Testis (tissue), 2 donors: ENCODE measurements at regions not wholly inside any gene's neighbourhood (a gene's known extent, or its start where the extent isn't known, plus 50 kb on each side); places are given as distances from the start of the nearest gene placed in this dataset.

Experiments
- DNase-seq: peaks from one replicate; pipeline ENCODE4 v3.0.0-alpha.2; 2019
- H3K27ac ChIP-seq, 2 donors: fragments of 200-600 bp; sonication (generic); one replicate each; pipeline ENCODE4 v1.5.1; 2019
- H3K27me3 ChIP-seq: fragments of 200-600 bp; sonication (generic); one replicate; pipeline ENCODE4 v1.5.1; 2019
- H3K36me3 ChIP-seq: fragments of 200-600 bp; sonication (generic); one replicate; pipeline ENCODE4 v1.5.1; 2017; ENCODE audit warnings: low read depth; ENCODE audit errors: missing control alignments
- H3K4me1 ChIP-seq: fragments of 200-600 bp; sonication (generic); one replicate; pipeline ENCODE4 v1.5.1; 2019
- H3K4me3 ChIP-seq, 2 donors: fragments of 200-600 bp; sonication (generic); one replicate each; pipeline ENCODE4 v1.5.1; 2017 to 2019
- H3K9me3 ChIP-seq: fragments of 200-600 bp; sonication (generic); one replicate; pipeline ENCODE4 v1.5.1; 2017
- POLR2A ChIP-seq: fragments of 450-650 bp; IDR thresholded peaks from one replicate; pipeline ENCODE4 v1.6.1; 2017; ENCODE audit warnings: antibody characterized with exemption, mild to moderate bottlenecking, moderate library complexity
- WGBS, 2 donors: methylation state at CpG; one replicate each; pipeline ENCODE4 v1.1.5; 2018; 5-methylcytosine and 5-hydroxymethylcytosine counted together
- intact Hi-C: fragments of 100-400 bp; cut with DNase I; formaldehyde crosslinking; loops from one replicate; pipeline ENCODE4 v1.15.1; 2023; ENCODE audit warnings: low total_unique reads
- TF ChIP-seq, protein P1 (sequence below), 3 experiments: fragments of 450-650 bp in 2 of 3; fragments of 200-600 bp in 1 of 3; sonication (generic) in 1 of 3; IDR thresholded peaks; one replicate each; pipeline ENCODE4 v1.5.1; 2016 to 2019; ENCODE audit warnings: antibody characterized with exemption in 3 of 3, mild to moderate bottlenecking in 2 of 3, moderate library complexity in 1 of 3

DNA sequence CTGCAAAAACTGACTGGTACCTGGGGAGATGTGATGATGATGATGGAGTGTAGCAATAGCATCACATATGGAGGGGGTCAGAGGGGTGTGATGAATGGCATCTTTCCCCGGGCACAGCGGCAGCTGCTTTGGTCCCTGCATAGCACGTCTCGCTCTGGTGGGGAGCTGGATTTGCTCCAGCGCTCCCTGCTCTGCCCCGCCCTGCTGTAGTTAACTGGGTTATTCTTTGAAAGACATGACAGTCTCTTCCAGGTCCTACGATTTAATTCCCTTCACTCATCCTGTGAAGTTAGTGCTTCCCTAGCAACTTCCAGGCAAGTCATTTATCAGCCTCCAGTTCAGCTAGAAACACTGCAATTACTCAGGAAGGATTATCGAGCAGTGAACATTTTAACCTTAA lies 463.1 kb downstream of the TSN start:
- no peaks in the 10 kb centered on the region for H3K9me3 ChIP-seq
- intact Hi-C loops = no loop called here

GRCh38 chr2:122219504-122219903 lies 464.1 kb downstream of the TSN start:
- Histone ChIP-seq H3K4me1 (no peaks in the 10 kb centered on the region), H3K4me3 (no peak overlapping the region), H3K27ac (no peak overlapping the region), H3K9me3 (no peaks in the 10 kb centered on the region), H3K36me3 (no peaks in the 10 kb centered on the region), H3K27me3 (no peaks in the 10 kb centered on the region)
- no peak for TF ChIP-seq POLR2A
- TF ChIP-seq, protein P1, sequence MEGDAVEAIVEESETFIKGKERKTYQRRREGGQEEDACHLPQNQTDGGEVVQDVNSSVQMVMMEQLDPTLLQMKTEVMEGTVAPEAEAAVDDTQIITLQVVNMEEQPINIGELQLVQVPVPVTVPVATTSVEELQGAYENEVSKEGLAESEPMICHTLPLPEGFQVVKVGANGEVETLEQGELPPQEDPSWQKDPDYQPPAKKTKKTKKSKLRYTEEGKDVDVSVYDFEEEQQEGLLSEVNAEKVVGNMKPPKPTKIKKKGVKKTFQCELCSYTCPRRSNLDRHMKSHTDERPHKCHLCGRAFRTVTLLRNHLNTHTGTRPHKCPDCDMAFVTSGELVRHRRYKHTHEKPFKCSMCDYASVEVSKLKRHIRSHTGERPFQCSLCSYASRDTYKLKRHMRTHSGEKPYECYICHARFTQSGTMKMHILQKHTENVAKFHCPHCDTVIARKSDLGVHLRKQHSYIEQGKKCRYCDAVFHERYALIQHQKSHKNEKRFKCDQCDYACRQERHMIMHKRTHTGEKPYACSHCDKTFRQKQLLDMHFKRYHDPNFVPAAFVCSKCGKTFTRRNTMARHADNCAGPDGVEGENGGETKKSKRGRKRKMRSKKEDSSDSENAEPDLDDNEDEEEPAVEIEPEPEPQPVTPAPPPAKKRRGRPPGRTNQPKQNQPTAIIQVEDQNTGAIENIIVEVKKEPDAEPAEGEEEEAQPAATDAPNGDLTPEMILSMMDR (IDR thresholded peaks at IDR 0.05) = no peak
- intact Hi-C loops = no loop called here
- 92 to 95% methylated on average over 9 of the region's 9 CpGs for WGBS, 2 donors
- DNase-seq = no peak

More for the DNA sequence above, 463.1 kb downstream of the TSN start:
- no peak for DNase-seq
- whole genome bisulfite sequencing, 2 donors = 90 to 92% methylated on average over 8 of the region's 8 CpGs
- H3K27me3 ChIP-seq = no peaks in the 10 kb centered on the region
- TF ChIP-seq, protein P1 (IDR thresholded peaks at IDR 0.05) = no peak
- TF ChIP-seq POLR2A = no peak
- H3K27ac ChIP-seq = no peak overlapping the region
- H3K36me3 ChIP-seq = no peaks in the 10 kb centered on the region
- H3K4me3 ChIP-seq = no peak overlapping the region
- H3K4me1 ChIP-seq = no peaks in the 10 kb centered on the region

DNA sequence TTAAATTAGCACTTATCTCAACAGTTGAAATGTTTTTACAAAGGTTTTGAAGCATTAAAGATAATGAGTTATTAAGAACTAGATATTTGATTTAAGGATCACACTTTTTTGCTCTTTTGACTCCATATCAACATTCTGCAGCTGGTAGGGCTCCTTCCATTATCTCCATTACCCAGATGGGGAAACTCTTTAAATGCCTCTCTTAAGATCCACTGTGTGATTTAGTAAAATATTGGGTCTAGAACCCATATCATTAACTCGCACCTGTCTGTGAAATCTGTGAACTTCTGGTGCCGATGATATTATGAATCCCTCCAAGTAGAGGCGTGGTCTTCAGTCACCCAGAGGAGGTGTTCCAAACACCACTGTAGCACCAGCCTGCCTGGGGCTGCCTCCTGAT lies 466.2 kb downstream of the TSN start:
- TF ChIP-seq POLR2A = no peak
- TF ChIP-seq, protein P1 (IDR thresholded peaks at IDR 0.05) = no peak
- H3K4me3 ChIP-seq = no peak overlapping the region
- no peaks in the 10 kb centered on the region for H3K27me3 ChIP-seq
- intact Hi-C loops = no loop called here
- H3K4me1 ChIP-seq = no peaks in the 10 kb centered on the region
- no peaks in the 10 kb centered on the region for H3K9me3 ChIP-seq
- H3K36me3 ChIP-seq = no peaks in the 10 kb centered on the region
- DNase-seq = no peak
- no peak overlapping the region for H3K27ac ChIP-seq
- 92 to 95% methylated on average over 3 of the region's 3 CpGs for WGBS, 2 donors

DNA sequence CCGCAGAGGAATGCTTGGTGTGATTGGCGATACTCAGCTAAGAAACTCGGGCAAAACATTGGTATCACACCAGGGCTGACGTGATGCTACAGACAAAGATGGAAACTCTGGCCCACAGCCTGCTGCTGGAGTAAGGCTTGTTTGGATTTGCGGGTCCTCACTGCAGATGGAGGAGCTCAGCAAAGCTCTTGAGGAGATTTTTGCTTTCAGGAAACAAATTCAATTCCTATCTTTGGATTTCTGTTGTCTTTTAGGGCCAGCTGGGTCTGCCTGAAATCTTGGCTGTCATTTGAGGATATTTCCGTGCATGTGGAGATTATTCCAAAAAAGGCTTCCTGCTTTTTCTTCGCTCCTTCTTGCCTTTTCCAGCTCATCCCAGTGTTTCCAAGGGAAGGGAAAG lies 475.8 kb downstream of the TSN start:
- Histone ChIP-seq H3K27me3 (no peaks in the 10 kb centered on the region), H3K4me1 (no peaks in the 10 kb centered on the region), H3K4me3 (no peak overlapping the region), H3K36me3 (no peaks in the 10 kb centered on the region), H3K9me3 (no peaks in the 10 kb centered on the region), H3K27ac (no peak overlapping the region)
- TF ChIP-seq, protein P1 (IDR thresholded peaks at IDR 0.05) = no peak
- TF ChIP-seq POLR2A = no peak
- intact Hi-C loops = no loop called here
- DNase-seq = no peak
- 85 to 92% methylated on average over 7 of the region's 7 CpGs for WGBS, 2 donors

GRCh38 chr2:122233372-122233771 lies 477.9 kb downstream of the TSN start:
- no peak for DNase-seq
- Histone ChIP-seq H3K4me1 (no peaks in the 10 kb centered on the region), H3K9me3 (no peaks in the 10 kb centered on the region), H3K27me3 (no peaks in the 10 kb centered on the region), H3K36me3 (no peaks in the 10 kb centered on the region), H3K4me3 (no peak overlapping the region), H3K27ac (no peak overlapping the region)
- WGBS, 2 donors = 94 to 95% methylated on average over 1 of the region's 1 CpG
- intact Hi-C loops = no loop called here
- TF ChIP-seq POLR2A = no peak
- TF ChIP-seq, protein P1 (IDR thresholded peaks at IDR 0.05) = no peak
